SK-N-SH treated with all-trans-retinoic acid at 6 μM for 48 hours (cell line): ENCODE measurements at regions not wholly inside any gene's neighbourhood (a gene's known extent, or its start where the extent isn't known, plus 50 kb on each side); places are given as distances from the start of the nearest gene placed in this dataset.

Experiments used
- ATAC-seq: fragments of 200-7000 bp; cut with Tn5 transposase; 3 replicates; pipeline ENCODE4 v1.9.1; 2020; ENCODE audit warnings: mild to moderate bottlenecking, moderate library complexity
- ARNTL ChIP-seq: fragments of 450-650 bp; formaldehyde crosslinking; IDR thresholded peaks from 2 replicates; pipeline ENCODE4 v1.5.0; 2020; ENCODE audit warnings: low read depth, mild to moderate bottlenecking, moderate library complexity, borderline replicate concordance
- BACH2 ChIP-seq: fragments of 250-450 bp; sonication (Bioruptor Pico); IDR thresholded peaks from 2 replicates; pipeline ENCODE4 v1.9.0; 2021; ENCODE audit warnings: mild to moderate bottlenecking, borderline replicate concordance
- CSDC2 ChIP-seq: fragments of 250-450 bp; sonication (Bioruptor Pico); IDR thresholded peaks from 2 replicates; pipeline ENCODE4 v1.5.0; 2020; ENCODE audit warnings: mild to moderate bottlenecking, moderate library complexity
- ESRRG ChIP-seq: fragments of 250-450 bp; sonication (Bioruptor Pico); IDR thresholded peaks from 2 replicates; pipeline ENCODE4 v1.6.1; 2021; ENCODE audit warnings: mild to moderate bottlenecking
- GLIS3 ChIP-seq: fragments of 250-450 bp; sonication (Bioruptor Pico); IDR thresholded peaks from 2 replicates; pipeline ENCODE4 v1.5.0; 2020; ENCODE audit warnings: mild to moderate bottlenecking, moderate library complexity
- ISL1 ChIP-seq: fragments of 250-450 bp; sonication (Bioruptor Pico); IDR thresholded peaks from 2 replicates; pipeline ENCODE4 v2.1.2; 2022; ENCODE audit warnings: mild to moderate bottlenecking, moderate library complexity
- PPARA ChIP-seq: fragments of 250-450 bp; sonication (Bioruptor Pico); IDR thresholded peaks from 2 replicates; pipeline ENCODE4 v1.5.0; 2020; ENCODE audit warnings: mild to moderate bottlenecking, borderline replicate concordance
- SNAI2 ChIP-seq: fragments of 250-450 bp; sonication (Bioruptor Pico); IDR thresholded peaks from 2 replicates; pipeline ENCODE4 v1.5.0; 2020; ENCODE audit warnings: mild to moderate bottlenecking, moderate library complexity
- TCF4 ChIP-seq: fragments of 250-450 bp; sonication (Bioruptor Pico); IDR thresholded peaks from 2 replicates; pipeline ENCODE4 v1.8.0; 2021; ENCODE audit warnings: mild to moderate bottlenecking, moderate library complexity, borderline replicate concordance
- TOX ChIP-seq: fragments of 250-450 bp; sonication (Bioruptor Pico); IDR thresholded peaks from 2 replicates; pipeline ENCODE4 v1.8.0; 2021; ENCODE audit warnings: mild to moderate bottlenecking, moderate library complexity, borderline replicate concordance
- ZFP3 ChIP-seq: fragments of 250-450 bp; sonication (Bioruptor Pico); IDR thresholded peaks from 2 replicates; pipeline ENCODE4 v1.5.0; 2020; ENCODE audit warnings: mild to moderate bottlenecking, moderate library complexity
- ZNF565 ChIP-seq: fragments of 450-650 bp; formaldehyde crosslinking; conservative IDR thresholded peaks from 2 replicates; pipeline ENCODE4 v1.5.0; 2020; ENCODE audit warnings: low read depth, mild to moderate bottlenecking, moderate library complexity
- ZNF70 ChIP-seq: fragments of 450-650 bp; formaldehyde crosslinking; IDR thresholded peaks from 2 replicates; pipeline ENCODE4 v1.5.0; 2020; ENCODE audit warnings: mild to moderate bottlenecking, moderate library complexity
- ZNF8 ChIP-seq: fragments of 450-650 bp; formaldehyde crosslinking; IDR thresholded peaks from 2 replicates; pipeline ENCODE4 v1.5.0; 2020; ENCODE audit warnings: mild to moderate bottlenecking, moderate library complexity
- TF ChIP-seq, protein P1 (sequence below): fragments of 250-450 bp; sonication (Bioruptor Pico); IDR thresholded peaks from 2 replicates; pipeline ENCODE4 v1.8.0; 2020; ENCODE audit warnings: mild to moderate bottlenecking, moderate library complexity, borderline replicate concordance
- TF ChIP-seq, protein P2 (sequence below): fragments of 250-450 bp; sonication (Bioruptor Pico); IDR thresholded peaks from 2 replicates; pipeline ENCODE4 v1.5.1; 2020; ENCODE audit warnings: low read depth, mild to moderate bottlenecking, moderate library complexity
- TF ChIP-seq, protein P3 (sequence below): fragments of 250-450 bp; sonication (Bioruptor Pico); IDR thresholded peaks from 2 replicates; pipeline ENCODE4 v1.5.0; 2020; ENCODE audit warnings: mild to moderate bottlenecking, moderate library complexity
- TF ChIP-seq, protein P4 (sequence below): fragments of 250-450 bp; sonication (Bioruptor Pico); IDR thresholded peaks from 2 replicates; pipeline ENCODE4 v1.5.1; 2021; ENCODE audit warnings: mild to moderate bottlenecking, moderate library complexity
- TF ChIP-seq, protein P5 (sequence below): fragments of 250-450 bp; sonication (Bioruptor Pico); IDR thresholded peaks from 2 replicates; pipeline ENCODE4 v1.8.0; 2021; ENCODE audit warnings: low read depth, mild to moderate bottlenecking, moderate library complexity, borderline replicate concordance

DNA sequence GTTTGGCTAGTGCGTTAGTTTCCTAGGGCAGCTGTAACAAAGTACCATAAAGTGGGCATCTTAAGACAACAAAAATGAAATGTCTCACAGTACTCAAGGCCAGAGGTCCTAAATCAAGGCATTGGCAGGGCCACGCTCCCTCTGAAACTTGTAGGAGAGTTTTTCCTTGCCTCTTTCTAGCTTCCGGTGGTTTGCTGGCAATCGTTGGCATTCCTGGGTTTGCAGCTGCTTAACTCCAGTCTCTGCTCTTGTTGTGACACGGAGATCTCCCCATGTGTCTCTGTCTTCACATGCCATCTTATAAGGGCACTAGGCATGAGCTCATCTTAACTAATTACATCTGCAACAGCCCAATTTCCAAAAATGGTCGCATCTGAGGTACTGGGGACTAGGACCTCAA is 362.0 kb upstream of the BOD1L1 start:
- TF ChIP-seq GLIS3 (CRISPR knock-in tag) (no peak), ZNF565 (no peak)
- ATAC-seq = no peak

DNA sequence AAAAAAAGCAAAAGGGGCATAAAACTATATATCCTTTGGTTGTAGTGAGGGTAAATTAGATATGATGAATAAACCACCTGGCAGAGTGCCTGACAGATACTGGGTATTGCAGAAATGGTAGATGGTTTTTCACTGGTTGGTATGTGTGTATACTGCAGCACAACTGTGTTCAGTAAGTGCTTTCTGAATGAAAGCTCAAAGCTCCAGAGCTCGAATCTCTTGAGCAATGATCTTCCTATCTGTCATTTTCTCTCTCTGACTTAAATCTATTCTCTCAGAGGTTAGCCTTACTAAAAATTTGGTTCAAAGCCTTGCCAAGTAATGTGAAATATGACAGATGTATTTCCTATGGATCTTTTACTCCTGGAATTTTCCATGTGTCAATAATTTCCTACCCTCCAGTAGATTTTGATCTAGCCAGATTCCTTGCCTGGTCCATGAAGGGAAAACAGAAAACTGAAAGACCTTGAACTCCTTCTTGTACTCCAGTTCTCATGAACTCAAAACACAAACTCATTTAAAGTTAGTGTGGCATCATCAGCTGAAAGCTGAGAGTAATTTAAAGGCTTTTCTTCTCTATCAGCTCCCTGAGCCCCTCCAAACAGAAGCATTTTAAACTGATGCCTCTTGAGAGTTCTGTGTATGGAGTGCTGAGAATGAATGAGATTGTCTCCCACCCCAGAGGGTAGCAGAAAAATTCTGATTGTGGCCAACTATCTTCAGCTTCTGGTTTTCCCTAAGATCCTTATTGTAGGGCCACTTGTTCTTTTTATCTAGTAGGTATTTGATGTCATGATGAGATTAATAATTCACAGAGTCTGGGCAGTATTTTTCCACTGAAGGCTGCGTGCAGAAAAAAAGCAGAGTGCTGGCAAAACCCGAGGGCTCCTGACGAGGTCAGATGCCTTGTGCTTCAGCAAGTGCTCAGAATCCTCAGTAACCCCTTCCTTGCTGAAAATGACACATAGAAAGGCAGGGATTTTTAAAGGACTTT is 363.4 kb upstream of the BOD1L1 start:
- ATAC-seq = peak; percentile 74
- TF ChIP-seq SNAI2 (no peak), ISL1 (CRISPR knock-in tag) (no peak), GLIS3 (CRISPR knock-in tag) (no peak)

DNA sequence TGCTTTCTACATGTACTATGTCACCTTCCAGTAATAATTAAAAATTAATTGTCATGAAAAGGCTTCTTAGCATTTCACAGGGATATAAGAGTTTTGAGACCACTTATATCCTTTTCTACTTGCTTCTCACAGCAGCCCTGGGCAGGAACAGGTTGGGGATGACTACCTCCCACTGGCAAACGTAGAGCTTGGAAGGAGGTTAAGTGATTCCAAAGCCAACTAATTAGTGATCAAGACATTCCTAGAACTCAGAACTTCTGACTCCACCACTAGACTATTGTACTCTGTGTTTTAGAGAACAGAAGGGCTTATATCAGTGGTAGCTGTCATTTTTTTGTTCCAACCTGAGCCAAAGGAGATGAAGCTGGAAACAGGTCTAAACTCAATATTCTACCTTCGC is 364.5 kb upstream of the BOD1L1 start:
- ATAC-seq = no peak
- TF ChIP-seq, protein P1, sequence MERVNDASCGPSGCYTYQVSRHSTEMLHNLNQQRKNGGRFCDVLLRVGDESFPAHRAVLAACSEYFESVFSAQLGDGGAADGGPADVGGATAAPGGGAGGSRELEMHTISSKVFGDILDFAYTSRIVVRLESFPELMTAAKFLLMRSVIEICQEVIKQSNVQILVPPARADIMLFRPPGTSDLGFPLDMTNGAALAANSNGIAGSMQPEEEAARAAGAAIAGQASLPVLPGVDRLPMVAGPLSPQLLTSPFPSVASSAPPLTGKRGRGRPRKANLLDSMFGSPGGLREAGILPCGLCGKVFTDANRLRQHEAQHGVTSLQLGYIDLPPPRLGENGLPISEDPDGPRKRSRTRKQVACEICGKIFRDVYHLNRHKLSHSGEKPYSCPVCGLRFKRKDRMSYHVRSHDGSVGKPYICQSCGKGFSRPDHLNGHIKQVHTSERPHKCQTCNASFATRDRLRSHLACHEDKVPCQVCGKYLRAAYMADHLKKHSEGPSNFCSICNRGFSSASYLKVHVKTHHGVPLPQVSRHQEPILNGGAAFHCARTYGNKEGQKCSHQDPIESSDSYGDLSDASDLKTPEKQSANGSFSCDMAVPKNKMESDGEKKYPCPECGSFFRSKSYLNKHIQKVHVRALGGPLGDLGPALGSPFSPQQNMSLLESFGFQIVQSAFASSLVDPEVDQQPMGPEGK = no peak
- TF ChIP-seq TOX (CRISPR knock-in tag) (no peak), CSDC2 (CRISPR knock-in tag) (no peak), ARNTL (no peak), ESRRG (CRISPR knock-in tag) (no peak), ZNF8 (no peak), ZFP3 (CRISPR knock-in tag) (no peak), ISL1 (CRISPR knock-in tag) (no peak), GLIS3 (CRISPR knock-in tag) (no peak), BACH2 (CRISPR knock-in tag) (no peak), TCF4 (CRISPR knock-in tag) (no peak)
- TF ChIP-seq, protein P2, sequence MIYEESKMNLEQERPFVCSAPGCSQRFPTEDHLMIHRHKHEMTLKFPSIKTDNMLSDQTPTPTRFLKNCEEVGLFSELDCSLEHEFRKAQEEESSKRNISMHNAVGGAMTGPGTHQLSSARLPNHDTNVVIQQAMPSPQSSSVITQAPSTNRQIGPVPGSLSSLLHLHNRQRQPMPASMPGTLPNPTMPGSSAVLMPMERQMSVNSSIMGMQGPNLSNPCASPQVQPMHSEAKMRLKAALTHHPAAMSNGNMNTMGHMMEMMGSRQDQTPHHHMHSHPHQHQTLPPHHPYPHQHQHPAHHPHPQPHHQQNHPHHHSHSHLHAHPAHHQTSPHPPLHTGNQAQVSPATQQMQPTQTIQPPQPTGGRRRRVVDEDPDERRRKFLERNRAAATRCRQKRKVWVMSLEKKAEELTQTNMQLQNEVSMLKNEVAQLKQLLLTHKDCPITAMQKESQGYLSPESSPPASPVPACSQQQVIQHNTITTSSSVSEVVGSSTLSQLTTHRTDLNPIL (CRISPR knock-in tag) = no peak
- TF ChIP-seq, protein P3, sequence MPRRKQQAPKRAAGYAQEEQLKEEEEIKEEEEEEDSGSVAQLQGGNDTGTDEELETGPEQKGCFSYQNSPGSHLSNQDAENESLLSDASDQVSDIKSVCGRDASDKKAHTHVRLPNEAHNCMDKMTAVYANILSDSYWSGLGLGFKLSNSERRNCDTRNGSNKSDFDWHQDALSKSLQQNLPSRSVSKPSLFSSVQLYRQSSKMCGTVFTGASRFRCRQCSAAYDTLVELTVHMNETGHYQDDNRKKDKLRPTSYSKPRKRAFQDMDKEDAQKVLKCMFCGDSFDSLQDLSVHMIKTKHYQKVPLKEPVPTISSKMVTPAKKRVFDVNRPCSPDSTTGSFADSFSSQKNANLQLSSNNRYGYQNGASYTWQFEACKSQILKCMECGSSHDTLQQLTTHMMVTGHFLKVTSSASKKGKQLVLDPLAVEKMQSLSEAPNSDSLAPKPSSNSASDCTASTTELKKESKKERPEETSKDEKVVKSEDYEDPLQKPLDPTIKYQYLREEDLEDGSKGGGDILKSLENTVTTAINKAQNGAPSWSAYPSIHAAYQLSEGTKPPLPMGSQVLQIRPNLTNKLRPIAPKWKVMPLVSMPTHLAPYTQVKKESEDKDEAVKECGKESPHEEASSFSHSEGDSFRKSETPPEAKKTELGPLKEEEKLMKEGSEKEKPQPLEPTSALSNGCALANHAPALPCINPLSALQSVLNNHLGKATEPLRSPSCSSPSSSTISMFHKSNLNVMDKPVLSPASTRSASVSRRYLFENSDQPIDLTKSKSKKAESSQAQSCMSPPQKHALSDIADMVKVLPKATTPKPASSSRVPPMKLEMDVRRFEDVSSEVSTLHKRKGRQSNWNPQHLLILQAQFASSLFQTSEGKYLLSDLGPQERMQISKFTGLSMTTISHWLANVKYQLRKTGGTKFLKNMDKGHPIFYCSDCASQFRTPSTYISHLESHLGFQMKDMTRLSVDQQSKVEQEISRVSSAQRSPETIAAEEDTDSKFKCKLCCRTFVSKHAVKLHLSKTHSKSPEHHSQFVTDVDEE = no peak
- TF ChIP-seq, protein P4, sequence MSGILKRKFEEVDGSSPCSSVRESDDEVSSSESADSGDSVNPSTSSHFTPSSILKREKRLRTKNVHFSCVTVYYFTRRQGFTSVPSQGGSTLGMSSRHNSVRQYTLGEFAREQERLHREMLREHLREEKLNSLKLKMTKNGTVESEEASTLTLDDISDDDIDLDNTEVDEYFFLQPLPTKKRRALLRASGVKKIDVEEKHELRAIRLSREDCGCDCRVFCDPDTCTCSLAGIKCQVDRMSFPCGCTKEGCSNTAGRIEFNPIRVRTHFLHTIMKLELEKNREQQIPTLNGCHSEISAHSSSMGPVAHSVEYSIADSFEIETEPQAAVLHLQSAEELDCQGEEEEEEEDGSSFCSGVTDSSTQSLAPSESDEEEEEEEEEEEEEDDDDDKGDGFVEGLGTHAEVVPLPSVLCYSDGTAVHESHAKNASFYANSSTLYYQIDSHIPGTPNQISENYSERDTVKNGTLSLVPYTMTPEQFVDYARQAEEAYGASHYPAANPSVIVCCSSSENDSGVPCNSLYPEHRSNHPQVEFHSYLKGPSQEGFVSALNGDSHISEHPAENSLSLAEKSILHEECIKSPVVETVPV (CRISPR knock-in tag) = no peak

DNA sequence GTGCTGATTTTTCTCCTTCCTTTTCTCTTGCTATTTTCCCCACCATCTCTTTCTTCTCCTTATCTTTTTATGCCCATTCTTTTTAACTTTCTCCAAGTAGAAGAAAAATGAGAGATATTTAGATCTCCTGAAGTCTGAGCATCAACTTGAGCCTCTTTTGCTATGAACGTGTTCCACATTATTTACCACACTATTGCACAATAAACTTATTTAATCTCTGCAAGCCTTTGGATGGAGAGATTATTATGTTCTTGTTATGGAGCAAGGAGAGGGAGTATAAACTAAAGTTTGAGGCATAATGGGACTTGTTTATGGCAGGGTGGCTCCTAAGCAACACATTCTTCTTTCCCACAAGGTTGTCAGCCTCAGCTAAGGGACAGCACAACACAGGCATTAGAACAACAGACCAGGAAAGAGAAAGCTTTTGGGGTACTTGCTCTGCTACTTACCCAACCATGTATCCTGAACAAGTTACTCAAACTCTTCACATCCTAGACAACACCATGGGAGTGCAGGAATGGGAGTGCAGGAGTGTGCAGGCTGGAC is 365.5 kb upstream of the BOD1L1 start:
- TF ChIP-seq, protein P3 = no peak
- no peak for TF ChIP-seq TCF4 (CRISPR knock-in tag)
- TF ChIP-seq ZNF70 (CRISPR knock-in tag) = no peak
- TF ChIP-seq PPARA = no peak
- TF ChIP-seq, protein P5, sequence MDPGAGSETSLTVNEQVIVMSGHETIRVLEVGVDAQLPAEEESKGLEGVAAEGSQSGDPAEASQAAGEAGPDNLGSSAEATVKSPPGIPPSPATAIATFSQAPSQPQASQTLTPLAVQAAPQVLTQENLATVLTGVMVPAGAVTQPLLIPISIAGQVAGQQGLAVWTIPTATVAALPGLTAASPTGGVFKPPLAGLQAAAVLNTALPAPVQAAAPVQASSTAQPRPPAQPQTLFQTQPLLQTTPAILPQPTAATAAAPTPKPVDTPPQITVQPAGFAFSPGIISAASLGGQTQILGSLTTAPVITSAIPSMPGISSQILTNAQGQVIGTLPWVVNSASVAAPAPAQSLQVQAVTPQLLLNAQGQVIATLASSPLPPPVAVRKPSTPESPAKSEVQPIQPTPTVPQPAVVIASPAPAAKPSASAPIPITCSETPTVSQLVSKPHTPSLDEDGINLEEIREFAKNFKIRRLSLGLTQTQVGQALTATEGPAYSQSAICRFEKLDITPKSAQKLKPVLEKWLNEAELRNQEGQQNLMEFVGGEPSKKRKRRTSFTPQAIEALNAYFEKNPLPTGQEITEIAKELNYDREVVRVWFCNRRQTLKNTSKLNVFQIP = no peak
- TF ChIP-seq ZFP3 (CRISPR knock-in tag) = no peak
- no peak for TF ChIP-seq BACH2 (CRISPR knock-in tag)
- no peak for TF ChIP-seq GLIS3 (CRISPR knock-in tag)
- no peak for ATAC-seq
